WTC11 (cell line): ENCODE measurements at regions not wholly inside any gene's neighbourhood (a gene's known extent, or its start where the extent isn't known, plus 50 kb on each side); places are given as distances from the start of the nearest gene placed in this dataset.
A peak's percentile ranks its signal among the peaks of the same experiment; 100 is the strongest.

Experiments used
- ATAC-seq: fragments of 200-7000 bp; cut with Tn5 transposase; 2 replicates; pipeline ENCODE4 v1.10.0; 2021; ENCODE audit warnings: mild to moderate bottlenecking, moderate library complexity
- CTCF ChIA-PET: fragments of 300-600 bp; sonication (Branson Sonifier 250); formaldehyde crosslinking; loops from one replicate; lab custom pipeline; 2021; ENCODE audit warnings: antibody characterized with exemption; lab: Charles Lee
- POLR2A ChIA-PET: fragments of 350-600 bp; sonication (Branson Sonifier 250); formaldehyde crosslinking; loops from one replicate; lab custom pipeline; 2021; ENCODE audit warnings: antibody characterized with exemption; lab: Charles Lee
- DNase-seq: peaks from one replicate; pipeline ENCODE4 v3.0.0; 2021; ENCODE audit warnings: low spot score
- H3K27ac Mint-ChIP-seq: 2 replicates; pipeline ENCODE4 v1.8.0; 2021; ENCODE audit warnings: mixed read lengths
- H3K27me3 Mint-ChIP-seq: 2 replicates; pipeline ENCODE4 v1.8.0; 2021; ENCODE audit warnings: low read depth, mild to moderate bottlenecking, moderate library complexity, mixed read lengths
- H3K36me3 Mint-ChIP-seq: 2 replicates; pipeline ENCODE4 v1.8.0; 2021; ENCODE audit warnings: mixed read lengths
- H3K4me1 Mint-ChIP-seq: 2 replicates; pipeline ENCODE4 v1.8.0; 2022; ENCODE audit warnings: mixed read lengths
- H3K4me3 Mint-ChIP-seq: 2 replicates; pipeline ENCODE4 v1.8.0; 2021; ENCODE audit warnings: mild to moderate bottlenecking, moderate library complexity, mixed read lengths
- H3K9me3 Mint-ChIP-seq: 2 replicates; pipeline ENCODE4 v1.8.0; 2021; ENCODE audit warnings: mixed read lengths
- CBFB ChIP-seq: sonication (generic); formaldehyde crosslinking; IDR thresholded peaks from 2 replicates; pipeline ENCODE4 v1.8.1; 2022; ENCODE audit warnings: mild to moderate bottlenecking, low read depth, missing genetic modification reagents
- EMX1 ChIP-seq: fragments of 250-450 bp; sonication (Bioruptor Pico); IDR thresholded peaks from 2 replicates; pipeline ENCODE4 v1.8.0; 2021; ENCODE audit warnings: mild to moderate bottlenecking
- FOXJ3 ChIP-seq: sonication (generic); formaldehyde crosslinking; IDR thresholded peaks from 2 replicates; pipeline ENCODE4 v1.9.0; 2021; ENCODE audit warnings: missing genetic modification reagents, mild to moderate bottlenecking, borderline replicate concordance
- GTF2I ChIP-seq: fragments of 250-450 bp; sonication (Bioruptor Pico); conservative IDR thresholded peaks from 2 replicates; pipeline ENCODE4 v1.4.0; 2021; ENCODE audit warnings: mild to moderate bottlenecking
- MYBL2 ChIP-seq: sonication (generic); formaldehyde crosslinking; IDR thresholded peaks from 2 replicates; pipeline ENCODE4 v1.8.1; 2023; ENCODE audit warnings: mild to moderate bottlenecking, moderate library complexity, missing genetic modification reagents
- NR3C1 ChIP-seq: sonication (generic); formaldehyde crosslinking; conservative IDR thresholded peaks from 2 replicates; pipeline ENCODE4 v1.8.1; 2023; ENCODE audit warnings: low read depth, mild to moderate bottlenecking, missing genetic modification reagents
- SMAD4 ChIP-seq: sonication (generic); formaldehyde crosslinking; IDR thresholded peaks from 2 replicates; pipeline ENCODE4 v1.8.0; 2022; ENCODE audit warnings: mild to moderate bottlenecking, missing genetic modification reagents
- TEAD4 ChIP-seq: sonication (generic); formaldehyde crosslinking; IDR thresholded peaks from 2 replicates; pipeline ENCODE4 v1.8.0; 2022; ENCODE audit warnings: mild to moderate bottlenecking, missing genetic modification reagents
- TP53 ChIP-seq: sonication (generic); formaldehyde crosslinking; IDR thresholded peaks from 2 replicates; pipeline ENCODE4 v1.8.1; 2023; ENCODE audit warnings: mild to moderate bottlenecking, missing genetic modification reagents
- ZNF263 ChIP-seq: sonication (generic); formaldehyde crosslinking; IDR thresholded peaks from 2 replicates; pipeline ENCODE4 v1.8.1; 2022; ENCODE audit warnings: low read depth, mild to moderate bottlenecking, moderate library complexity, missing genetic modification reagents
- ZNF317 ChIP-seq: sonication (generic); formaldehyde crosslinking; IDR thresholded peaks from 2 replicates; pipeline ENCODE4 v1.8.1; 2023; ENCODE audit warnings: low read depth, mild to moderate bottlenecking, moderate library complexity, missing genetic modification reagents, borderline replicate concordance
- TF ChIP-seq, protein P1 (sequence below): sonication (generic); formaldehyde crosslinking; IDR thresholded peaks from 2 replicates; pipeline ENCODE4 v1.8.1; 2023; ENCODE audit warnings: mild to moderate bottlenecking, missing genetic modification reagents, moderate library complexity
- TF ChIP-seq, protein P2 (sequence below): sonication (generic); formaldehyde crosslinking; IDR thresholded peaks from 2 replicates; pipeline ENCODE4 v1.8.1; 2022; ENCODE audit warnings: mild to moderate bottlenecking, moderate library complexity, missing genetic modification reagents
- TF ChIP-seq, protein P3 (sequence below): sonication (generic); formaldehyde crosslinking; IDR thresholded peaks from 2 replicates; pipeline ENCODE4 v1.8.0; 2023; ENCODE audit warnings: mild to moderate bottlenecking, missing genetic modification reagents
- TF ChIP-seq, protein P4 (sequence below): sonication (generic); formaldehyde crosslinking; IDR thresholded peaks from 2 replicates; pipeline ENCODE4 v1.8.1; 2023; ENCODE audit warnings: mild to moderate bottlenecking, missing genetic modification reagents
- TF ChIP-seq, protein P5 (sequence below): sonication (generic); formaldehyde crosslinking; IDR thresholded peaks from 2 replicates; pipeline ENCODE4 v1.8.1; 2022; ENCODE audit warnings: missing genetic modification reagents, borderline replicate concordance
- TF ChIP-seq, protein P6 (sequence below): fragments of 250-450 bp; sonication (Bioruptor Pico); IDR thresholded peaks from 2 replicates; pipeline ENCODE4 v1.9.0; 2021; ENCODE audit warnings: mild to moderate bottlenecking, borderline replicate concordance

- H3K4me3 Mint-ChIP-seq, result no peak overlapping the region
- CTCF ChIA-PET, result no interaction called here
- POLR2A ChIA-PET, result no interaction called here
- H3K4me1 Mint-ChIP-seq, result peaks cover 33% of the 10 kb centered on the region
- peaks cover 14% of the 10 kb centered on the region for H3K36me3 Mint-ChIP-seq
- H3K27ac Mint-ChIP-seq, result no peak overlapping the region
- TF ChIP-seq ZNF317 (CRISPR knock-in tag), result peak; percentile 77
- TF ChIP-seq EMX1 (CRISPR knock-in tag), result no peak
- TF ChIP-seq FOXJ3 (CRISPR knock-in tag), result no peak
- TF ChIP-seq, protein P1, sequence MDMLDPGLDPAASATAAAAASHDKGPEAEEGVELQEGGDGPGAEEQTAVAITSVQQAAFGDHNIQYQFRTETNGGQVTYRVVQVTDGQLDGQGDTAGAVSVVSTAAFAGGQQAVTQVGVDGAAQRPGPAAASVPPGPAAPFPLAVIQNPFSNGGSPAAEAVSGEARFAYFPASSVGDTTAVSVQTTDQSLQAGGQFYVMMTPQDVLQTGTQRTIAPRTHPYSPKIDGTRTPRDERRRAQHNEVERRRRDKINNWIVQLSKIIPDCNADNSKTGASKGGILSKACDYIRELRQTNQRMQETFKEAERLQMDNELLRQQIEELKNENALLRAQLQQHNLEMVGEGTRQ (CRISPR knock-in tag), result no peak
- no peak for TF ChIP-seq TP53 (CRISPR knock-in tag)
- TF ChIP-seq, all 79 proteins: peak for 1
- no peak for DNase-seq
- H3K9me3 Mint-ChIP-seq, result peaks cover 21% of the 10 kb centered on the region
- H3K27me3 Mint-ChIP-seq, result peaks cover under 1% of the 10 kb centered on the region; the same call in 1 of the 2 replicates
- ATAC-seq, result no peak
Measured at GRCh38 chr1:220385158-220385557, 112.9 kb upstream of the RAB3GAP2 start.

DNA sequence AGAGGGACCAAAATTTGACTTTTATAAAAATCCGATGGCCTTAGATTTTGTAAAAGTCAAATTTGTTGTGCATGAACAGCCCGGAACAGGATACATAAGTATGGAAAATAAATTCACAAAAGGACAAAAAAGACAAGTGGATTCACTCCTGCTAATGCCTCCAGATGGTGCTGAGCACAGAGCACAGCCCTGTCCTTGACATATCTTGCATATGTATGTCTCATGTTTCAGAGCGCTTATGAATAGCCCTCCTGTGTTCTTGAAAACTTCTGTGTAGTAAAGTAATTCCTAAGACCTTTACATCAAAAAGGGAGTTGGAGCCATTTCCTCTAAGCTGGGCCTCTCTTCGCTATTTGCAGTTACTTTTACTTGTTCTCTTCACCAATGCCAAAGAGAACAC is 110.7 kb upstream of the RAB3GAP2 start:
- ATAC-seq, result no peak
- peaks cover 17% of the 10 kb centered on the region for H3K36me3 Mint-ChIP-seq
- ChIA-PET POLR2A (no interaction called here), CTCF (interaction anchor here (1.0 kb wide), 1 partner anchor 143 kb away, joined by 3 read pairs; no protein-coding TSS in a partner anchor)
- H3K9me3 Mint-ChIP-seq, result peaks cover 25% of the 10 kb centered on the region
- H3K4me1 Mint-ChIP-seq, result peaks cover 39% of the 10 kb centered on the region
- no peak for DNase-seq
- peaks cover 3% of the 10 kb centered on the region; the same call in 1 of the 2 replicates for H3K27me3 Mint-ChIP-seq
- no peak overlapping the region for H3K27ac Mint-ChIP-seq
- no peak overlapping the region for H3K4me3 Mint-ChIP-seq
- TF ChIP-seq TEAD4 (CRISPR knock-in tag), result no peak
- TF ChIP-seq, protein P2, sequence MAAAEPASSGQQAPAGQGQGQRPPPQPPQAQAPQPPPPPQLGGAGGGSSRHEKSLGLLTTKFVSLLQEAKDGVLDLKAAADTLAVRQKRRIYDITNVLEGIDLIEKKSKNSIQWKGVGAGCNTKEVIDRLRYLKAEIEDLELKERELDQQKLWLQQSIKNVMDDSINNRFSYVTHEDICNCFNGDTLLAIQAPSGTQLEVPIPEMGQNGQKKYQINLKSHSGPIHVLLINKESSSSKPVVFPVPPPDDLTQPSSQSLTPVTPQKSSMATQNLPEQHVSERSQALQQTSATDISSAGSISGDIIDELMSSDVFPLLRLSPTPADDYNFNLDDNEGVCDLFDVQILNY (CRISPR knock-in tag), result no peak

DNA sequence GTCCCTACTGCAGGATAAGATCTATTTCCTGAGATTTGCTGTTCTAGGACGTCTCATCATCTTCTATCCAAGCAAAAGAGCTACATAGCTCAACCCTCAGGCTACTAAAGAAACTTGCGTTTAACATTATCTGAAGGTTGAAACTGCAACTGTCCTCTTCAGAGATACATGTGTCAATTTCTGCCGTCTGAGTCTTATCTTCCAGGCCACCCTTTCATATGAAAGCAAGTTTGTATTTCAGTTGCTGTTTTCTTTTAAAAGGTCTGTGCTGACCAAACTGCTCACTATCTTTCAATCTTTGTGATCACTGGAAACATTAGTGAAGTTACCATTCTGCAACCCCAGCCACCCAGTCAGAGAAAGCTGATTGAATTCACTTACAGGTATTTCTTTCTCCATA is 108.6 kb upstream of the RAB3GAP2 start:
- H3K27me3 Mint-ChIP-seq, result peaks cover 3% of the 10 kb centered on the region; the same call in 1 of the 2 replicates
- H3K9me3 Mint-ChIP-seq, result peaks cover 25% of the 10 kb centered on the region
- H3K27ac Mint-ChIP-seq, result no peak overlapping the region
- DNase-seq (no peak), ATAC-seq (no peak)
- ChIA-PET POLR2A (no interaction called here), CTCF (interaction anchor here (0.6 to 1.4 kb wide), 3 partner anchors 9 to 198 kb away, joined by 4 to 5 read pairs (median 4); no protein-coding TSS in a partner anchor)
- peaks cover 17% of the 10 kb centered on the region for H3K36me3 Mint-ChIP-seq
- TF ChIP-seq MYBL2 (no peak), TEAD4 (CRISPR knock-in tag) (no peak), CBFB (CRISPR knock-in tag) (no peak), NR3C1 (no peak), GTF2I (CRISPR knock-in tag) (no peak), ZNF263 (CRISPR knock-in tag) (no peak), SMAD4 (CRISPR knock-in tag) (no peak)
- TF ChIP-seq, protein P3, sequence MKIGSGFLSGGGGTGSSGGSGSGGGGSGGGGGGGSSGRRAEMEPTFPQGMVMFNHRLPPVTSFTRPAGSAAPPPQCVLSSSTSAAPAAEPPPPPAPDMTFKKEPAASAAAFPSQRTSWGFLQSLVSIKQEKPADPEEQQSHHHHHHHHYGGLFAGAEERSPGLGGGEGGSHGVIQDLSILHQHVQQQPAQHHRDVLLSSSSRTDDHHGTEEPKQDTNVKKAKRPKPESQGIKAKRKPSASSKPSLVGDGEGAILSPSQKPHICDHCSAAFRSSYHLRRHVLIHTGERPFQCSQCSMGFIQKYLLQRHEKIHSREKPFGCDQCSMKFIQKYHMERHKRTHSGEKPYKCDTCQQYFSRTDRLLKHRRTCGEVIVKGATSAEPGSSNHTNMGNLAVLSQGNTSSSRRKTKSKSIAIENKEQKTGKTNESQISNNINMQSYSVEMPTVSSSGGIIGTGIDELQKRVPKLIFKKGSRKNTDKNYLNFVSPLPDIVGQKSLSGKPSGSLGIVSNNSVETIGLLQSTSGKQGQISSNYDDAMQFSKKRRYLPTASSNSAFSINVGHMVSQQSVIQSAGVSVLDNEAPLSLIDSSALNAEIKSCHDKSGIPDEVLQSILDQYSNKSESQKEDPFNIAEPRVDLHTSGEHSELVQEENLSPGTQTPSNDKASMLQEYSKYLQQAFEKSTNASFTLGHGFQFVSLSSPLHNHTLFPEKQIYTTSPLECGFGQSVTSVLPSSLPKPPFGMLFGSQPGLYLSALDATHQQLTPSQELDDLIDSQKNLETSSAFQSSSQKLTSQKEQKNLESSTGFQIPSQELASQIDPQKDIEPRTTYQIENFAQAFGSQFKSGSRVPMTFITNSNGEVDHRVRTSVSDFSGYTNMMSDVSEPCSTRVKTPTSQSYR (CRISPR knock-in tag), result no peak
- TF ChIP-seq, protein P4, sequence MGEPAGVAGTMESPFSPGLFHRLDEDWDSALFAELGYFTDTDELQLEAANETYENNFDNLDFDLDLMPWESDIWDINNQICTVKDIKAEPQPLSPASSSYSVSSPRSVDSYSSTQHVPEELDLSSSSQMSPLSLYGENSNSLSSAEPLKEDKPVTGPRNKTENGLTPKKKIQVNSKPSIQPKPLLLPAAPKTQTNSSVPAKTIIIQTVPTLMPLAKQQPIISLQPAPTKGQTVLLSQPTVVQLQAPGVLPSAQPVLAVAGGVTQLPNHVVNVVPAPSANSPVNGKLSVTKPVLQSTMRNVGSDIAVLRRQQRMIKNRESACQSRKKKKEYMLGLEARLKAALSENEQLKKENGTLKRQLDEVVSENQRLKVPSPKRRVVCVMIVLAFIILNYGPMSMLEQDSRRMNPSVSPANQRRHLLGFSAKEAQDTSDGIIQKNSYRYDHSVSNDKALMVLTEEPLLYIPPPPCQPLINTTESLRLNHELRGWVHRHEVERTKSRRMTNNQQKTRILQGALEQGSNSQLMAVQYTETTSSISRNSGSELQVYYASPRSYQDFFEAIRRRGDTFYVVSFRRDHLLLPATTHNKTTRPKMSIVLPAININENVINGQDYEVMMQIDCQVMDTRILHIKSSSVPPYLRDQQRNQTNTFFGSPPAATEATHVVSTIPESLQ (CRISPR knock-in tag), result no peak
- TF ChIP-seq, protein P5, sequence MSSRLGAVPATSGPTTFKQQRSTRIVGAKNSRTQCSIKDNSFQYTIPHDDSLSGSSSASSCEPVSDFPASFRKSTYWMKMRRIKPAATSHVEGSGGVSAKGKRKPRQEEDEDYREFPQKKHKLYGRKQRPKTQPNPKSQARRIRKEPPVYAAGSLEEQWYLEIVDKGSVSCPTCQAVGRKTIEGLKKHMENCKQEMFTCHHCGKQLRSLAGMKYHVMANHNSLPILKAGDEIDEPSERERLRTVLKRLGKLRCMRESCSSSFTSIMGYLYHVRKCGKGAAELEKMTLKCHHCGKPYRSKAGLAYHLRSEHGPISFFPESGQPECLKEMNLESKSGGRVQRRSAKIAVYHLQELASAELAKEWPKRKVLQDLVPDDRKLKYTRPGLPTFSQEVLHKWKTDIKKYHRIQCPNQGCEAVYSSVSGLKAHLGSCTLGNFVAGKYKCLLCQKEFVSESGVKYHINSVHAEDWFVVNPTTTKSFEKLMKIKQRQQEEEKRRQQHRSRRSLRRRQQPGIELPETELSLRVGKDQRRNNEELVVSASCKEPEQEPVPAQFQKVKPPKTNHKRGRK (CRISPR knock-in tag), result no peak
- TF ChIP-seq, protein P1 (CRISPR knock-in tag), result no peak
- TF ChIP-seq, protein P6, sequence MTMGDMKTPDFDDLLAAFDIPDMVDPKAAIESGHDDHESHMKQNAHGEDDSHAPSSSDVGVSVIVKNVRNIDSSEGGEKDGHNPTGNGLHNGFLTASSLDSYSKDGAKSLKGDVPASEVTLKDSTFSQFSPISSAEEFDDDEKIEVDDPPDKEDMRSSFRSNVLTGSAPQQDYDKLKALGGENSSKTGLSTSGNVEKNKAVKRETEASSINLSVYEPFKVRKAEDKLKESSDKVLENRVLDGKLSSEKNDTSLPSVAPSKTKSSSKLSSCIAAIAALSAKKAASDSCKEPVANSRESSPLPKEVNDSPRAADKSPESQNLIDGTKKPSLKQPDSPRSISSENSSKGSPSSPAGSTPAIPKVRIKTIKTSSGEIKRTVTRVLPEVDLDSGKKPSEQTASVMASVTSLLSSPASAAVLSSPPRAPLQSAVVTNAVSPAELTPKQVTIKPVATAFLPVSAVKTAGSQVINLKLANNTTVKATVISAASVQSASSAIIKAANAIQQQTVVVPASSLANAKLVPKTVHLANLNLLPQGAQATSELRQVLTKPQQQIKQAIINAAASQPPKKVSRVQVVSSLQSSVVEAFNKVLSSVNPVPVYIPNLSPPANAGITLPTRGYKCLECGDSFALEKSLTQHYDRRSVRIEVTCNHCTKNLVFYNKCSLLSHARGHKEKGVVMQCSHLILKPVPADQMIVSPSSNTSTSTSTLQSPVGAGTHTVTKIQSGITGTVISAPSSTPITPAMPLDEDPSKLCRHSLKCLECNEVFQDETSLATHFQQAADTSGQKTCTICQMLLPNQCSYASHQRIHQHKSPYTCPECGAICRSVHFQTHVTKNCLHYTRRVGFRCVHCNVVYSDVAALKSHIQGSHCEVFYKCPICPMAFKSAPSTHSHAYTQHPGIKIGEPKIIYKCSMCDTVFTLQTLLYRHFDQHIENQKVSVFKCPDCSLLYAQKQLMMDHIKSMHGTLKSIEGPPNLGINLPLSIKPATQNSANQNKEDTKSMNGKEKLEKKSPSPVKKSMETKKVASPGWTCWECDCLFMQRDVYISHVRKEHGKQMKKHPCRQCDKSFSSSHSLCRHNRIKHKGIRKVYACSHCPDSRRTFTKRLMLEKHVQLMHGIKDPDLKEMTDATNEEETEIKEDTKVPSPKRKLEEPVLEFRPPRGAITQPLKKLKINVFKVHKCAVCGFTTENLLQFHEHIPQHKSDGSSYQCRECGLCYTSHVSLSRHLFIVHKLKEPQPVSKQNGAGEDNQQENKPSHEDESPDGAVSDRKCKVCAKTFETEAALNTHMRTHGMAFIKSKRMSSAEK (CRISPR knock-in tag), result no peak
- no peak overlapping the region for H3K4me3 Mint-ChIP-seq
- peaks cover 39% of the 10 kb centered on the region for H3K4me1 Mint-ChIP-seq
